HG03135 (cell line): ENCODE measurements at regions not wholly inside any gene's neighbourhood (a gene's known extent, or its start where the extent isn't known, plus 50 kb on each side); places are given as distances from the start of the nearest gene placed in this dataset.
A peak's percentile ranks its signal among the peaks of the same experiment; 100 is the strongest.

Source experiments
- ATAC-seq: cut with Tn5 transposase; IDR thresholded peaks from one replicate; pipeline ENCODE4 v1.9.1; 2021; ENCODE audit warnings: mild to moderate bottlenecking, moderate library complexity; ENCODE audit not compliant: unreplicated experiment

DNA sequence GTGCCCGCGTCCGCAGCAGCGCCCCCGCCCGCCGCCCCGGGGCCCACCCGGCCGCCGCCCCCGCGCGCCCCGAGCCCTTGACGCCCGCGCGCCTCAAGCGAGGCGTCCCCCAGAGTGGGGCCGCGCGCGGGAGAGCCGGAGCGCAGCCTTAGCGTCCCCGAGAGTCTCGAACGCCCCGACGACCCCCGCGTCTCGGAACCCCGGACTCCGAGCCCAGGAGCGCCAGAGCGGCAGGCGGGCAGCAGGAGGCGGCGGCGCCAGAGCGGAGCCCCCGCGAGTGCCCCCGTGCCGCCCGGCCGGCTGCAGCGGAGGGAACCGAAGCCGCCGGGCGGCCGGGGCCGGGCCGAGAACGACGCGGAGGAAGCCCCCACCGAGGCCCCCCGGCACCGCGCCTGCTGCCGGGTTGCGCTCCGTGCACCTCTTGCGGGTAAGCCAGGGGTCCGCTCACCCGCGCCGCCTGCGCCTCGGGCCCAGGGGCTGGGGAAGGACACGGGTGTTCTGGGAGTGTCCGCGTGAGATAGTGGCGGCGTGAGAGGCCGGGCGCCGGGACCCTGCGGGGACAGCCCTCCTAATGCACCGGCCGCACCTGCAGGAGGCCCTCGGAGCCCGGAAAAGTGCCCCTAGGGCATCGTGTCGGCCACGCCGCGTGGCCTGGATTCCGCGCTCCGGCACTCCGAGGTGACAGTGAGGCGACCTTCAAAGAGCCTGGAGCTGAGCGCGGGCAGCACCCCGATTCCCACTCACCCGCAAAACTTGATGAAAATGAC lies 52.0 kb upstream of the ULK4 start:
- ATAC-seq: peak; percentile 11

DNA sequence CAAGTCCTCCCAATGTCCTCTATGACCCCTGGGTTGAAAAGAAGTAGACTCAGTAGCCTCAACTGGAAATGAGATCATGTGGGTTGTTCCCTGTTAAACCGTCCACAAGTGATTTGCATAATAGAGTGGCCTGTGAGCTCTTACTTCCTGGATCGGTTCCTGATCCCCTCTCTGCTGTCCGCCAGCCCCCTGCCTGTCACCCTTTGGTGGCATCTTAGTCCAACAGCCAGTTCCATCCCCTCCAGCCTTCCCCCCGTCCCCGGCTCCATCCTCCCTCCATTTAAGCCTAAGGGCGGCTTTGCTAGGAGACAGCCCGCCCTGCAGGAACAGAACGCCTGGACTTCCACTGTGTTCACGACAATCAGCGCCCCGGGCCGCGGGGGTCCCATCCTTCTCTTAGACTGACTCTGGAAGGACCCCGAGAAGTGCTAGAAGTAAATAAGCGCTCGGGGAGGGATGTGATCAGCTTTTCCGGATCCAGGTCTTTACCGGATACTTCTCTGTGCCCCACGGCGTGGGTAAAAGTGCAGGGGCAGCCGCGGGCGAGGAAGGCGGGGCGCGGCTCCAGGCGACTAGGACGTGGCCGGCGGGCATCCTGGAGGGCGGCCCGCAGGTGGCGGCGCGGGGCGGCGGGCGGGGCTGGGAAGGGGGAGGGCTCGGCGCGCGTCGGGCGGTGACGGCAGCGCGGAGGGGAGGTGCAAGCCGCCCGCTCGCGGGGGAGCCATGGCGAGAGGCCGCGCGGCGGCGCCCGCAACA lies 51.2 kb upstream of the ULK4 start:
- peak; percentile 70 for ATAC-seq

DNA sequence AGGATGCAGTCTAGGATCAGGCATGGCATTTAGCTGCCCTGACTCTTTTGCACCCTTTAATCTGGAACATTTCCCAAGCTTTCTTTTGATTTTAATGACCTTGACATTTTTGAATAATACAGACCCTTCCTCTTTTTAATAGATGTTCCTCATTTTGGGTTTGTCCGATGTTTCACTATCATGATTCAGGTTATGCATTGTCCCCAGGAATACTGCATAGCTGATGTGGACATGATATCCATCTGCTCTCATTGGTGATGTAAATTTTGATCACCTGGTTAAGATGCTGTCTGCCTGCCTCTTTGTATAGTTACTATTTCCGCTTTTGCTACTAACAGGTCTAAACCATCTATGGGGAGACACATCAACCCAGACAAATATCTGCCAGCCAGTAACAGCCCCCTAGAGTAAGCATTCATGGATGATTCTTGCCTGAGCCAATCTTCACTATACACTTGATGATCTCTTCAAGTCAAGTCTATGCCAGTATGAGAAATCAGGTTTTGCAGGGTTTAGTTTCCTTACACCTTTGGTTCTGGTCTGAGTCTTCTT lies 50.6 kb upstream of the ULK4 start:
- peak; percentile 32 for ATAC-seq
